Activated naive CD4-positive, alpha-beta T cell (primary cell): ENCODE measurements at regions not wholly inside any gene's neighbourhood (a gene's known extent, or its start where the extent isn't known, plus 50 kb on each side); places are given as distances from the start of the nearest gene placed in this dataset.
"Not testable (repeated sequence)": the region's sequence is repeated elsewhere in the genome, so short reads cannot be mapped to it uniquely, and the experiment has no call there.

ENCODE experiments used
- DNase-seq, 4 experiments: peaks; one replicate each; lab custom pipeline; 2025; lab: John Stamatoyannopoulos, UW

DNA sequence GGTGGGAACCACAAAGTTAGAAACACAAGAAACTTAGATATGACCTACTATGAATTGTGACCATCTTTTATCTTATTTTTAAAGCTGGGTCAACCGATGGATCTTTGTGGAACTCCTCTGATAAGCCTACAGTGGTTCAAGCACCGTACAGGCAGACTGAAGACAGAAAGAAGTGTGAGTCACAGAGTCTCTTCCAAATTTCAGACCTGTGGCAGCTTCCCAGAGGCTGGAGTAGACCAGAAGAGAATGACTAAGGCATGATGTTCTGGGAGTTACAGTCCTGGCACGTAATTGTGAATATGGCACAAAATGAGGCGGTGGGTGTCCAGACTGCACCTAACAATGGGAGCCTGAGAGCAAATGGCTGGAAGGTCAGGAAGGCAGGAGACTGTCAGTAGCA is 70.0 kb downstream of the LMO4 start:
- DNase-seq = no peak

DNA sequence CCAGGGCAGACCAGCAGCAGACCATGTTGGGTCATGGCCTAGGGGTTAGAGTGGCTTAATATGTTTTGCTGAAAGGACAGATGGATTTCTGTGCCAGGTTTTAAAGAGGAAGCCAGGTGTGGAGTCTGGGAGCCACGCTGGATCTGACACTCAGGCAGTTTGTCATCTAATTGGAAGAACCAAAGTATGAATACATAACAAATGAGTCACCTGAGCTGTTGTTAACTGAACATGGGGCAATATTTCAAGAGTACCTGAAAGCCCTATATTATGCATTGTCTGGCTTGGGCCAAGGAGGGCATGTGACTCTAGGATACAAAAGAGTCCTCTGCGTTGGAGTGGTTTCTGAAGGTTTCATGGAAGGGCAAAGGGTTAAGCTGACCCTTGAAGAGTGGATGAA is 70.6 kb downstream of the LMO4 start:
- DNase-seq = no peak

DNA sequence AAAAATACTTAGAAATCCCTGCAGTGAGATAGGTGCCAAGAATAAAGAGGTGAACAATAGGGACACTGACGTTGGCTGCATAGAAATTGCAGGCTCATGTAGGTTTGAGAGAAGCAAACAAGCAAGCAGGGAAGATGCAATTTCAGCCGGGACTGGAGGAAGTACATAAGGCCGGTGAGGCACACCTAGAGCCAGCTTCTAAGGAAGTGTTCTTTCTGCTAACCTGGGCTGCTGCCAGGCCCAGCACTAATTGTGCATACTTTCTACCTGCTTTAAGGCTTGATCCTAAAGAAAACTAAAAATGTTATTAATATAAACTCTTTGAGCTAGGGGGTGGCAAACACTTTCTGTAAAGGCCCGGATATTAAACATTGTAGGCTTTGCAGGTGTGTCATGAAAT is 71.0 kb downstream of the LMO4 start:
- no peak for DNase-seq

DNA sequence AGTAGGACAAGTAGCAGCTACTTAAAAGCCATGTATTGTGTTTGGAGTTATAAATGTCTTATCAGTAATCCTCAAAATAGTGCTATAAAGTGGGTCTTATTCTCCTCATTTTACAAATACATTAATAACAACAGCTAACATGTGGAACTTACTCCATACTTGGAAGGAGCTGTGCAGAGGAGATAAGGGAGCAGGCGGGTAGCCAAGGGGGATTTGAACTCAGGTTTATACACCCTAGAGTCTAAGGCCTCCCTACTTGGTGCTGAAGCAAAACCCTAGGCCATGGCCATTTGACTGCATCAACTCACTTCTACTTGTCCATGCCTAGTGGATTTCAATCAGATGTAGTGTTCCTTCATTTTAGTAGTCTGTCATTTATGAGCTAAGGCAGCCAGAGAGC is 72.1 kb downstream of the LMO4 start:
- DNase-seq = no peak

DNA sequence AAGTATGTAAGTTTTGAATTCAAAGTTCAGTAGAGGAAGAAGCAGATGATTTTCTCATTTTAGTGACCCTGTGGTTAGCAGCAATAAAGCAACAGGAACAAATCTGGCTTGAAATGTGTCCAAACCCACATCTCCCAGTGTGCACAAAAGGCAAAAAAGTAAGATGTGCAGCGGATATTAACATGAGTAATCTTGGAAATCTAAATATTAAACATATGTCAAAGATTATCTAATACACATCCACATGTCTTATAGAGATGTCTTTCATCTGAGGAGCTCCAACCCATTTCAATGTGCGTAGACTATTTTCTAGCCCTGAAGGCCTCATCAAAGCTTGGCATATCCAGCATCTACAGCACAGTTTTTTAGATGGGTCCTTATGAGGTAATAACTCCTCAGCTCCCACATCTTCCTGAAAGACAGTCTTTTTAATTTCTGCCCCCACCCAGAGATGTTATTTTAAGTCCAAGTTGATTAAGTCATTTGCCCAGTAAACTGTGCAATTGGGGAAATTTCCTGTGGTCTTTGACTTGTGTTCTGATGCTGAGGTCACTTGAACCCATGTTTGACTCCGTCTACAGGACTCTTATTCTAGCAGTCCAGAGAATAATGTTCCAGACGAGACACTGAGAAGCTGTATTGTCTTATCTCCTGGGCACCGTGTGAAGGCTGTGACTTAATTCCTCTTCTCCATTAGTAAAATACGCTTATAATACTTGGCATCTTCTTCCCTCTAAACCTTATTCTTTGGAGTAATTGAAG is 73.7 kb downstream of the LMO4 start:
- DNase-seq = no peak

DNA sequence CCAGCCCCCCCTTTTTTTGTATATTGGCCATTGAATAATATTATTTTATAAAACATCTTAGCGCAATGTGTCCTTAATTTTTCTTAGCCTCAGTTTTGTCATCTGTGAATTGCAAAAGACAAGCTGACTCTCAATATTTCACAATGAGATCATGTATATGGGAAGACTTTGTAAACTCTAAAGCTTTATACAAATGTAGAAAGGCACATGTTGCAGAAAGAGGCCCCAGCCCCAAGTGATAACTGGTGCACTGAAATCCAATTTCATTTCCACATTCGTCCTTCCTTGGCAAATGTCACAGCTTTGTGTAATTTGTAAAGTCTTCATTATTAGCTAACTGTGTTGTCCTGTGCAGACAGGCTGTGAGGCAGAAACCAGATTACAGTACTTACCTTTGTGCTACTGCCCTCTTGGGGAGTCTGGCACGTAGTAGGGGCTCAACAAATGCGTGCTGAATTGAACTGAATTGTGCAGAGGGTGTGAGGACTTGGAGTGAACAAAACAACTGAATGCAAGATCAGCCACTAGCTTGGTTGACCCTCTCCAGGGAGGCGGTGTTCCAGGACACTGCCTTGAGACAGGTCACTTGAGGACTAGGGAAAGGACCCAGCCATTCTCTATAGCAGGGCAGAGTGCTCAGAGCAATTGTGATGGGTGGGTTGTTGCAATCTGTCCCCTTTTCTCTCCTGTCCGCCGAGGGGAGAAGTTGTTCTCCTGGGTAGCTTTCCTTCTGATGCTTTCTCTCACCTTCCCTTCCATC is 74.6 kb downstream of the LMO4 start:
- no peak for DNase-seq

DNA sequence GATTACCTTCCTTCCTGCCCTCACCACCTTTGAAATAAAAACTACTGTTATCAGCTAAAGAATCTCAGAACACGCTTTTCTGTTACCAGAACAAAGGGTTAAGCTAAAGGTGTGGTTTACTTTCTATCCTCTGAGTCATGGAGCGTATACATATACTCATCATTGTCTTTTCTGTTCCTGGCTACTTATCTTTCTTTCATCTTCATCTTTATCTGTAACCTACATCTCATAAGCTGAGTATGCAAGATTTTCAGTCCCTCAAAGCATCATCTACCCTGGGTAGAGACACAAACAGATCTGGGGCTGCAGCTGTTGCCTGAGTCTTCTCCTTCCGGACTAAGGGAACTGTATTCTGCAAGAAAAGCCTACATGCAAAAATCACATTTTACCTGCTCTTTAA is 75.6 kb downstream of the LMO4 start:
- no peak for DNase-seq

DNA sequence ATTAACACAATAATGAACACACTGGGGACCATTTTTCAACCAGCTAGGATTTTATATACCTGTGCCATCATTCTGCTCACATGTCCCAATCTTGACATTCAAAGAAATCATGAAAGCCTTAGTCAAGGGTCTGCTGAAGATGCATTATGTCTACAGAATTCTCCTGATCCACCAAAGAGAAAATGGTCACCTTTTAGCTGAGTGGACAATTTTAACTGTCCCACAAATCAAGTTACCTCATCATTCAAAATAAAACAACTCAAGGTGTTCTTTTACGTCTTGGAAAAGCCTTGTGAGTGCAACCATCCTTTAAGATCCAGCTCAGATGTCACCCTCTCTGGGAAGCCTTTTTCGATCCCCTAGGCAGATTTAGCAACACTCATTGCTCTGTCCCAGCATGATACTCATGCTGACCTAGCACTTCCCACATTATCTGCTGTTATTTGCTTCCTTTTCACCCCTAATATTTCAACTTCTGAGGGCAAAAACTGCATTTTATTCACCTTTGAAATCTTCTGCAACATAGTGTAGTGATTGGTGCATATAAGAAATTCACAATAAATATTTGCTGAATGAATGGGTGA is 80.1 kb downstream of the LMO4 start:
- no peak for DNase-seq

DNA sequence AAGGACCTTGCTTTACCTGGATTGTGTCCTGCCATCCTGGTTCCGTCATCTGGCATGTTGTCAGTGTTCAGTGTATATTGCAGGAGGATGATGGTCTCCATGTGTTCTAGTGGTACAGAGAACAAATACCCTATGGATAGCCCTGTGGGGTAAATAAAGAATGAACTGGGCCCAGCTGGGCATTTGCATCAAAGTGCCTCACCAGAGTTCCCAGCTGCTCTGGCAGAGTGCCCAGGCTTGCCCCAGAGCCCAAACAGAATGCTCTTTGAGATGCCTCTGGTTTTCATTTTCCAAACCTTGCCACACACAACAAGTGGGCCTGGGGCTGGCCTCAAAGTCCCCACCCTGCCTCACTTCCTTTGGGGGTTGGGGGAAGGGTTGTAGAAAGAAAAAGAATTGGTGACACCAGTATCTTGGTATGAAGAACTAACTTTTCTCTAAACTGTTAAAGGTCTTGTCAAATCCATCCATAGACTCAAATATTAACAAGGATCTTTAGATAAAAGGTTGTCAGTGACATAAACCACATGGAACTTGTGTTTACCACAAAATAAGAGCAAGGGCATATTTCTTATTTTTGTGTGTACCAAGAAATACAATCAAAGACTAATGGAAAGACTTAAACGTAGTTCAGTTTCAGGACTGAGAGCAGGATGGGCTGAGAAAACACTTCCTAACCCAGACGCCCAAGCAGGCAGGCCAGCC is 82.2 kb downstream of the LMO4 start:
- no peak for DNase-seq

DNA sequence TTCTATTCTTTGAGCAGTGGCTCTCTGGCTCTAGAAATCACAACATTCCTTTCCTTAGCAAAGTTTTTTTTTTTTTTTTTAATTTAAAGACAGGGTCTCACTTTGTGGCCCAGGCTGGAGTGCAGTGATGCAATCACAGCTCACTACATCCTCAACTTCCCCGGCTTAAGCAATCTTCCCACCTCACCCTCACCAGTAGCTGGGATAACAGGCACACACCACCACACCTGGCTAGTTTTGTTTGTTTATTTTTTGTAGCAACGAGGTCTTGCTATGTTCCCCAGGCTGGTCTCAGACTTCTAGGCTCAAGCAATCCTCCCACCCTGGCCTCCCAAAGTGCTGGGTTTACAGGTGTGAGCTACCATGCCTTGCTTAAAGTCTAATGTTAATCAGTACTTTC is 85.2 kb downstream of the LMO4 start:
- DNase-seq = not testable (repeated sequence)

DNA sequence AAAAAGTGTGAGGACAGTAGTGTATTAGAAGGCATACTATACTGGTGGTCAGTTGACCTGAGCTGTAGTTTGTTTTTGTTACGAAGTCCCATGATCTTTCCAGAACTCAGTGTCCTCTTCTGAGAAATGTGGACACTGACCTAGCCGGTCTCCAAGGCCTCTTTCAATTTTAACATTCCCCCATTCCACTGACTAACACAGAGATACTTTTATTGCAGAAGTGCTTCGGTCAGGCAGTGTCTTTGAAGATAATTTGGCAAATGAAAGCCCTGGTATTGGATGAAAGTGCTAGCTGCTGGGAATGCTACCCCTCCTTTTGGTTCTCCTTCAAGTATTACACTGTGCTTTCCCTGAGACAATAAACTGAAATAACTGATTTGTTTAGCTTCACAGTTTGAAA is 89.4 kb downstream of the LMO4 start:
- no peak for DNase-seq

DNA sequence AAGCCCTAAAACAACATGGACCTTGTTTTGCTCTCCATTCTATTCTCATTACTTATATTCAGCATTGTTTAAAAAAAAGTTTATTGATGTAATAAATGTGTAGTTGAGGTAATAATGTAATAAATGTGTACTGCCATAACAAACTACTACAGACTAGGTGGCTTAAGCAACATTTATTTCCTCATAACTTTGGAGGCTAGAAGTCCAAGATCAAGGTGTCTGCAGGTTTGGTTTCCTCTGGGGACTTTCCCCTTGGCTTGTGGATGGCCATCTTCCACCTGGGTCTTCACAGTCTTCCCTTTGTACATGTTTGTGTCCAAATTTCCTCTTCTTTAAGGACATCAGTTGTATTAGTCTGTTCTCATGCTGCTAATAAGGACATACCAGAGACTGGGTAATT is 93.1 kb downstream of the LMO4 start:
- DNase-seq = no peak

DNA sequence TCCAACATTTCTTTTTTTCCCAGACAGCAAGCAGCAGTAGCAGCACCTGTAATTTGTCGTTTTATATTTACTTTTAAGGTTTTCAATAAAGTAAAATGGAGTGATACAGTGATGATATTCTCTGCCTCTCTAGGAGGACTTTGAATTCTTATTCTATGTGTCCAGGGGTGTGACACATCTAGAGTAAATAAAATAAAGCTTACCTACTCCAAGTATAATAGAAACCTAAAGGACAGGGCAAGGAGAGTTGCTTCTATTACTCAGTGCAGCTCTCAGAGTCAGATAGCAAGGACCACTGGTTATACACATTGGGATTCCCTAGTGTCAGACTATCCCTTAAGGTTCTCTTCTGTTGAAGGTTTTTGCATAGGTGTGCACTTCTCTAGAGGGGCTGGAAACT is 95.9 kb downstream of the LMO4 start:
- DNase-seq = no peak

DNA sequence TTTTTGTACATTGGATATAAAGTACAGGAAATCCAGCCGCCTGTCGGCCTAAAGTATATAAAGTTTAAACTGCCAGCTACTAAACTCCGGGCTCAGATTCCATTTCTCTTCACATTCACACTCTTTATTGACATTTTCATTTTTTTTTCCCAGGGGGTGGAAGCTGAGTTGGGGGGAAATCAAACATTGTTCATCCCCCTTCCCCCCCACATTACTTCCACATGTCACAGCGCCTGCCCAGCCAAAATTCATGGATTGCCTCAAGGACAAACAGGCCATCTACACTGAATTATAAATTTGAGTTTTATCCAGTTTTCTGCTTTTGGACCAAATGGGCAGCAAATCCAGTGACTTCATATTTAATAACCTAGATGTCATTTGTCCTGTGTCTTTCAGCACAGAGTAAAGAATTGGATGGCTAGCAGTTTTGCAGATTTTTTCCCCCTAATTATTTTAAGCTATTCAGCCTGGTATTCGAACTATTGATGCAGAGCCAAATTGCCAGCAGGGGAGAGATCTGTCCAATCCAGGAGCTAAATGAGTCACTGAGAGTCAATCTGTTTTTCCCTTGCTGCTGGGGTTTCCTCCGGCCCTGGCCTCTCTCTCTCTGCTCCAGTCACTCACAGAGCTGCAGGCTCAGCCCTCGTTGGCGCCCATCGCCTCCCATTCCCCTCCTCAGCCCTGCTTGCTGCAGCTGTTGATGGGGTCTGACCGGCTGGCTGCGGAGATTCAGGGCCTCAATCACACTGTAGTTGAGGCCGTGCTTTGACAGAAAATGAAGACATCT is 98.0 kb downstream of the LMO4 start:
- DNase-seq = no peak

DNA sequence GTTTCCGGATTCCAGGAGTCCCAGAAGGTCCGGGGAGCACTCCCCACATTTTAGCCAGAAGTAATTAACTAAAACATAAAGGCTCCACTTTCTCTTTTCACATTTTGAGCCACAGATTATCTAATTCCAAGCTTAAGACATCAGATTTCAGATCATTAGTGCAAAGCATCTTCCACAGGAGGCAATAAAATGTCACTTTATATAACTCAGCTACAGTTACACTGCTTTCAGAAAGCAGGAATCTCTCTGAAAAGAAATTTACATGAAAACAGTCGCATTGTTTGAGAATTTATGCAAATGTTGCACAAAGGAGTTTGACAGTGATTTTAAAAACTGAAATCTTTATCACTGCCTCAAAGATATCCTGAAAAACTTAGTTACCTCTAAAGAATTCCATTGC is 99.7 kb downstream of the LMO4 start:
- DNase-seq = no peak

DNA sequence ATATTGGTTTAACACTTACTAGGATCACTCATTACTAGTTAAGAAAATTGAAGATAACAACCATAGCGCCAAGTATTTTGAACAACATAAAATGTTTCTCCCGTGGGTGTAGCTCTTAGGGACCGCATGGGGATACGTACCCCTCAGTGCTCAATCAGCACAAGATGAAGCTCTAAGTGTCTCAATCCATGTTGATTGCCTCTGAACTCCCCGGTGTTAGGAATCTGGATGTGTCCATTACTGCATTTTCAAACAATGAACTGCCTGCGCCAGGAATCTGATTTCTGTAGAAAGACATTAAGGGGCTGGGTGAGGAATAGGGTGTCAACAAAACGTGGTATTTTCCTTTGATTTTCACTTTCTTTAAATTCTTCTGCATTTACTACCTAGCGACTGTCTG is 100.2 kb downstream of the LMO4 start:
- DNase-seq = no peak

DNA sequence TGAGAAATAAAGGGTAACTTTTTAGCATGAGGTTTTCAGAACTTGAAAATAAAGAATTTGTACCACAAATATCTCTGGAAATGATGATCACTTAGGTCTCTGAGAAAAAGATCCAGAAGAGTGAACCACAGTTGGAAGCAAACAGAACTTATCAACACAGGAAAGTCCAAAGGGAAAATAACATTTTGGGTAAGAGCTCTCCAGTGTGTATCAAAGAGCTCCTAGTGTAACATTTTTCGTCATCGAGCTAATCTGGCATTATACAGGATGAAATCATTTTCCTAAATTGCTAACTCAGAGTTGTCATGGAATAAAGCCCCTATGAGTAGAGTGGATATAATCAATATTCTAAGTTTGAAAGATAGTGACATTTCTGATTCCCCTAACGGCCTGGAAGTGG is 104.0 kb downstream of the LMO4 start:
- no peak for DNase-seq

DNA sequence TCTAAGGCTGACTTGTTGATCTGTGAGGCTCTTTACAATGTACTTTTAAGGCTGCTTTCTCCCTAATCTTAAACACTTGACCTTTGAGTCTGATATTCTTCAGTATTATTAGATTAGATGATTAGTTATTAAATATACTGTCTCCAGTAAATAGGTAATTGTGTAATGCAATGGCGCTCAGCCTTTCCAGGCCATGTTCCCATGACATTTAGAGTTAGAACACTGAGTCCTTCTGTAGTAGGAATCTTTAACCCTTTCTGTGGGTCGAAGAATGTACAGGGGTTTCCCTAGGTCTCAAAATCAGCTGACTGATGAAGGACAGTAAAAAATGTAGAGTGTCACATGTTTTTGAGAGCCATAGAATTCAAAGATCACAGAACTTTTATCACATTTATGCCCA is 104.4 kb downstream of the LMO4 start:
- DNase-seq = not testable (repeated sequence)

DNA sequence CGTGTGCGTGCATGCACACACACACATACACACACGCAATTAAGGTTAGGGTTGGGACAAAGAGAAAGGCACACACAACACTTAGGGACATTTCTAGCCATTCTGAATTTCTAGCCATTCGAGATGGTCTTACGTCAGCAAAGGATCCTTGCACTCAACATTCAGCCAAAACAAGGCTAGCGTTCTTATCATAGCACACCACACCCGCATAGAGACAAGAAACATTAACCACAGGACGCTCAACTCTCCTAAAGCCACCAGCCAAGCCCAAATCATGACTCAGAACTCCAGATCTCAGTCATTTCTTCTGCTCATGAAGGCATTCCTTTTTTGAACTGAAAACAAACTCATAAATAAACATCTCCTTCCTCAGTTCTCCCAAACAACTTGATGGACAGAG is 106.8 kb downstream of the LMO4 start:
- no peak for DNase-seq

DNA sequence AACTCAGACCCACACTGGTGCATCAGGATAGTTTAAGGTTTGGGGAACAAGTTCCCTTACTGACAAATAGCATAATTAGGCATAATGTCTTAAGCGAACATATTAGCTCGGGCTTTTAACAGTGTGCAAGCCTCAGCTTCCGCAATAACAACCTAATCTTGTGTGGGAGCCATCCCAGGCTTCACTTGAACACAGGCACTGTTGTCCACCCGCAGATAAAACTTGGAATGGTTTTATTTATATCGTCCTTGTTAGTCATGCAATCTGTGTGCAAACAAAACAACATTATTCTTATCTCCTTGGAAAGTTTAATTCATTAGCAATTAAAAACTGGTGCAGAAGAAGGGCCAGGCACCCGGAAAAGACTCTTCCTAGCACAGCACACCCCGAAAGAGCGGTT is 107.4 kb downstream of the LMO4 start:
- not testable (repeated sequence) for DNase-seq

DNA sequence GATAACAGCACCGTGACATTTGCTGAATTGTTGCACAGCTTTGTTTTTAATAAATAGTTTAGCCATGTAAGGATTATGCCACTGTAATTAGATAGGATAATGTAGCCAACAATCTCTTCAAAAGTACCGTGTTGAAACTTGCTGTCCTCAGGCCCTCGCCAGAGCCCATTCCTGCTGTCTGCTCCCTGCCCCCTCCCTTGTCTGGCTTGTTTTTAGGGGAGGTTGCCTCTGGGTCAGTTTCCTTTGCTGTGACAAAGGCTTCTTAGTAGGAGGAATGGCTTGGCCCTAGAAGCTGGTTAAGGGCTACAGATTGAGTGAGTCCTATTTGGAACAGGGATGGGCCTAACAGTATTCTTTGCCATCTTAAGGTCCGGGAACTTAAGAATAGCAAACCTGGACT is 107.9 kb downstream of the LMO4 start:
- no peak for DNase-seq
